ENCODE measurements at regions not wholly inside any gene's neighbourhood (a gene's known extent, or its start where the extent isn't known, plus 50 kb on each side); places are given as distances from the start of the nearest gene placed in this dataset.
"Not testable (repeated sequence)": the region's sequence is repeated elsewhere in the genome, so short reads cannot be mapped to it uniquely, and the experiment has no call there.

DNA sequence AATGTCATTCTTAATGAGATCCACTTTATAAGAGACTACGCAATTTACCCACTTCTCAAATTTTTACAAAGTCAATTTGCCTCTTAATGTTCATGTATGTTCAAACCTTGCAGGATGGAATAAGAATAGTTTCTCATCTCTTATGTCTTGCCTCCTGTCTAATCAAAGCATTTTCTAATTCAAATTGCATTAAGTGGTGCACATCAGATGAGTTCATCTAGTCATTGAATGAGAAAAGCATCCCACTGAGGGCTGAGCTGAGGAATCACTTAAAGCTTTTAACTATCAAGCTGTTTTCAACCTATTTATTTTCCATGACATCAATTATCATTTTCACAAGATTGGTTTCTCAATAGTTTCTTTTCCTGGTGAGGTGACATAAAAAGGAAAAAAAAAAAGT, 1964.0 kb downstream of the PCDH7 start:
- DNase-seq (ENCODE audit: low read depth, low spot score), result peak; percentile 20

GRCh38 chr4:32686123-32686522, 1966.0 kb downstream of the PCDH7 start:
- no peak for DNase-seq (ENCODE audit: low read depth, low spot score)

GRCh38 chr4:32689518-32689917, 1969.3 kb downstream of the PCDH7 start:
- no peak for DNase-seq (ENCODE audit: low read depth, low spot score)

GRCh38 chr4:32697281-32697814, 1977.2 kb downstream of the PCDH7 start:
- DNase-seq (ENCODE audit: low read depth, low spot score), result no peak

- DNase-seq (ENCODE audit: low read depth, low spot score), result no peak
Observed at GRCh38 chr4:32700838-32701237, 1980.7 kb downstream of the PCDH7 start.

GRCh38 chr4:32706893-32707292, 1986.7 kb downstream of the PCDH7 start:
- no peak for DNase-seq (ENCODE audit: low read depth, low spot score)

DNA sequence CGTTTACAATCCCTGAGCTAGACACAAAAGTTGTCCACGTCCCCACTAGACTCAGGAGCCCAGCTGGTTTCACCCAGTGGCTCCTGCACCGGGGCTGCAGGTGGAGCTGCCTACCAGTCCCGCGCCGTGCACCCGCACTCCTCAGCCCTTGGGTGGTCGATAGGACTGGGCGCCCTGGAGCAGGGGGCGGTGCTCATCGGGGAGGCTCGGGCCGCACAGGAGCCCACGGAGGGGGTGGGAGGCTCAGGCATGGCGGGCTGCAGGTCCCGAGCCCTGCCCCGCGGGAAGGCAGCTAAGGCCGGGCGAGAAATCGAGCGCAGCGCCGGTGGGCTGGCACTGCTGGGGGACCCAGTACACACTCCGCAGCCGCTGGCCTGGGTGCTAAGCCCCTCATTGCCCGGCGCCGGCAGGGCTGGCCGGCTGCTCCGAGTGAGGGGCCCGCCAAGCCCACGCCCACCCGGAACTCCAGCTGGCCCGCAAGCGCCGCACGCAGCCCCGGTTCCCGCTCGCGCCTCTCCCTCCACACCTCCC, 1996.0 kb downstream of the PCDH7 start:
- not testable (repeated sequence) for DNase-seq (ENCODE audit: low read depth, low spot score)

DNA sequence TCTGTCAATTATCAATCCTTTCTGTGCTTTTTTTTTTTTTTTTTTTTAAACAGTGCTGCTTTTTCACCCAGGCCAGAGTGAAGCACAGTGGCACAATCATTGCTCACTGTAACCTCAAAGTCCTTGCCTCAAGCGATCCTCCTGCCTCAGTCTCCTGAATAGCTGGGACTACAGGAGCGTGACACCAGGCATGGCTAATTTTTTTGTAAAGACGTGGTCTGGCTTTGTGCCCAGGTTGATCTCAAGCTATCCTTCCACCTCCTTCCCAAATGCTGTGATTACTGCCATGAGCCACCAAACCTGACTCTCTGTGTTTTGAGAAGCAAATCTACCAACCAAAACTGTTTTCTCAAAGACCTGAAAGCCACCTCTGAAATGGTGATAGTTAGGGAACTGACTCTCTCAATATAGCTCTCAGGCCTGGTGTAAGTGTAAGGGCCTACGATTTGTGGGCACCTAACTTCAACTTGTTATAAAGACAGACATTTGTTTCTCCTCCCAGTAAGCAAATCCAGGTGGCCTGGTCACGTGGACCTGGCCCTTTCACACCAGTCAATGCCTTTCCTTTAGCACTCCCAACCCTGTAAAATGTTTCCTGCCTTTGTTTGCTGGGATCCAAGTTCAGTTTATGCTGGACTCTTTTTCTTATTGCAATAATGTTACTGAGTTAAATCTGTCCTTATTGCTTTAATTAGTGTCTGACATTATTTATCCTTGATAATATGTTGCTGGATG, 2015.9 kb downstream of the PCDH7 start:
- DNase-seq (ENCODE audit: low read depth, low spot score), result no peak

DNA sequence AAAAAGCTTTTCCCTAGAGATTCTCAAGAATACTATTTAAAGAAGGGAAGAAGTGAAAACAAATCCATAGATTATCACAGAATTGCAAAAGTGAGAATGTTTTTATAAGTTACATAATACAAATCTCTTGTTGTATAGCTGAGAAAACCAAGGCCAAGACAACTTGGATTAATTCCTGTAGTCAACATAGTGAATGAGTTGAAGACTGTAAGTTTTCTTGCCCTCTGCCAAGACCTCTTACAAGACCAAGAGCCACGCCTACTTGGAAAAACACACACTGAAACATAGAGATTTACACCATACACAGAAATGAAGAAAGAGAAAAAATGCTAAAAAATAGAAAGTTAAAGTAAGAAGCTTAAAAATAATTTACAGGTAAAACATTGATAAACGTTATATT, 2024.0 kb downstream of the PCDH7 start:
- DNase-seq (ENCODE audit: low read depth, low spot score), result no peak

DNA sequence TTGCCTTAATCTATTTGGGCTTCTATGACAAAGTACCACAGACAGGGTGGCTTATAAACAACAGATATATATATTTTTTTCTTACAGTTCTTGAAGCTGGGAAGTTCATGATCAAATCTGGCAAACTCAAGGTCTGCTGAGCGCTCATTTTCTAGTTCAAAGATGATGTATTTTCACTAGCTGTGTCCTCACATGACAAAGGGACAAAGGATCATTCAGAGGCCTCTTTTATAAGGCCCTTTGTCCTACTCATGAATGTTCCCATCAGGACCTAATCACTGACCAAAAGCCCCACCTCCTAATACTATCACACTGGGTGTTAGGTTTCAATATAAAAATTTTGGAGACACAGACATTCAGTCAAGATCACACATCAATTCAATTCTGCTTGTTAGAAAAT, 2025.2 kb downstream of the PCDH7 start:
- no peak for DNase-seq (ENCODE audit: low read depth, low spot score)

DNA sequence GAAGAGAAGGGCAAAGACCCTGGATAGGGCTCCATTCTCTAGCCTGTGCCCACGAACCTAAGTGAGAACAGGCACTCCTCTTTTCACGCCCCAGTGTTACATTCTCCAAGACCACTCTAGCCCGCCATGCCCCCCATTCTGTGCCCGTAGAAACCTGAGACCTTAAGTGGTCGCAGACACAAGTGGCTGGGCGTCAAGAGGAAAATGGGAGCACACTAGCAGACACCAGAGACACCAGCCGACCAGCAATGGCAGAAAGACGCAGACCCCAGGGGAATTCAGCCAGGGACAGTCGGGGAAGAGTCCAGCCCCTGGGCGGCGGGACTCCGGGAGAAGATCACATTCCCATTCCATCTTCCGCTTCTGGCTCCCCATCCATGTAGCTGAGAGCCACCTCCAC, 2027.9 kb downstream of the PCDH7 start:
- DNase-seq (ENCODE audit: low read depth, low spot score), result no peak

GRCh38 chr4:32748498-32748897, 2028.3 kb downstream of the PCDH7 start:
- peak; percentile 0 for DNase-seq (ENCODE audit: low read depth, low spot score)

- no peak for DNase-seq (ENCODE audit: low read depth, low spot score)
Observed at GRCh38 chr4:32752962-32753361, 2032.8 kb downstream of the PCDH7 start.

DNA sequence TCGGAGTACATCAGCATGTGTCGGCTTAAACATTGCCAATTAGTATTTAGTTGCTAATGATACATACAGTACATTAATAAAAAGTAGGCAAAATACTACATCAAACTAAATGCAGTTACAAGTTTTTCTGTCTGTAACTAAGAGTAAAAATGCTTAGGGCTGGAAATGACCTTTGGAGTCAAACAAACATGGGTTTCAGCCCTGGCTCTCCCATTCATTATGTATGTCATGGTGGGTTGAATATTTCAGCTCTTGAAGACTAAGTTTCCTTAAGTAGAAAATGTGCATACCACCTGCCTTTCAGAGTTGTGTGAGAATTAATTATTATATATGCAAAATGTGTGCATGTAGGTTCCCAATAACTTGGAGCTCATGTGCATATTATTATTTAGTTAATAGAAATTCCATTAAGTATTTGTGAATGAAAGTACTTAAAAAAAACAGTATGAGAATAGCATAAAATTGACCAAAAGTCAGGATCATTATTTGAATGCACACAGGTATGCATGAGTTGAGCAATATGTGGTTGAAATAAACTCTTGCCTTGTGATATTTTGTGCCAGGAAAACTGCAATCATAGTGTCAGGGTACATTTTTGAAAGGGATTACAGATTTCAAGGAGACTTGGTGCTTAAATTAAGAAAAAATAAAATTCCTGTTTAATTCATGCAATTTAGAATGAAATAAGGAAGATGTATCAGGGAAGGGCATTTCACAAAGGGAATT, 2048.7 kb downstream of the PCDH7 start:
- DNase-seq (ENCODE audit: low read depth, low spot score), result no peak

DNA sequence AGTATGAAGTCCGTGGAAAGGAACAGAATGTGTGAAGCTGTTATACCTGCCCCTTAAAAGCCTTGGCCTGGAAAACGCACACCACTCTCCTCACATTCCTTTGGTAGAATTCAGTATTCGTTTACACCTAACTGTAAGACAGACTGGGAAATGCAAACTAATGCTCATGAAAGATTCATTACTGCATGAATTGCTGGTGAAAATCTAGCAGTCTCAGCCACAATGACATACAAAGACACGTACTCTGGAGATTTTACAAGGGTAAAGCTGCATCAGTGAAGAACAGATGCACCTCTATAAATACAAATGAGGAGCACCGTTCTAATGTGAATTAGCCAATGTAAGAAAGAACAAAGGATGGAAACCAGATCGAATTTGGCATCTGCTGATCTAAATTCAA, 2051.3 kb downstream of the PCDH7 start:
- DNase-seq (ENCODE audit: low read depth, low spot score), result no peak

DNA sequence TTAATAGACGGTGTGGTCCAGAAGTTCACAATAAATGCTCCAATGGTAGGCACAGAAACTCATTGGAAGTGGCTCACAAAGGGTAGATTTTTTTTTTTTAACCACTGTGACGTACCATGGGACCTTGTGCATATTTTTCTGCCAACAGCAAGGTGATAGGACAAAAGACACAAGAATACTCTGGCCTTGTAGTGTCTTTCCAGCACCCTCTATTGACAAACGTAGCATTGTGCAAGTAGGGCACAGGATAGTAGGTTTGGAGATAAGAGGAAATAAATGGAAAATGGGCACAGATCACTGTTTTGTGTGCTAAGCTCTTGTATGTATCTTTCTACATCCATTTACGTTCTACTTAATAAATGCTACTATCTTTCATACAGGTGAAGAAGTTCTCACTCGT, 2054.9 kb downstream of the PCDH7 start:
- DNase-seq (ENCODE audit: low read depth, low spot score), result peak; percentile 54

DNA sequence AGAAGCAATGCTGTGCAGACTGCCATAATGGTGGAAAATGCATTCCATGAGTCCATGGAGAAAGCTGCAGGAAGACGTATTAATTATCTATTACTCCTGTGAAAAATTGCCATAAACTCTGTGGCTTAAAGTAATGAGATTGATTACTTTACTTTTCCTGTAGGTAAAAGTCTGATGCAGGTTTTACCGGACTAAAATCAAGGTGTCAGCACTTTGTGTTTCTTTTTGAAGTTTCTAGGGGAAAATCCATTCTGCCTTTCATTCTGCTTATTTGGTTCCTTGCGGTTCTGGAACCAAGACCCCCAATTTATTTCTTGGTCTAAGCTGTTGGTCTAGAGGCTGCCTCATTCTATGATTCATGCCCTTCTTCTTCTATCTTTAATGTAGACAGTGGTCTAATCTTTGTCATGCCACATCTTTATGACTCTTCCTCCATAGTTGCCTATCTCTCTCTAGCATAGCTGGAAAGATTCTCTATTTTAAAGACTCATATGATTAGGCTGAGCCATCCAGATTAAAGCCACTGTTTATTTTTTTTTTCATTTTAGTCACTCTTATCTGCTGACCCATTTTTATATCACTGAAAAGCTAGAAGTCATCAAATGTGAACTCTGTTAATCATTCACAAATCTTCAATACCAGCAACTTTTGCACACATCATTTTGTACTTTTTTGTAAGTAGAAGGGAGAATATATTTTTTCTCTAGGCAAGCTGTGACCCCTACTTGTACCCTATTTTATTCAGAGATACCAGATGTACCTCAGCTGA, 2056.4 kb downstream of the PCDH7 start:
- no peak for DNase-seq (ENCODE audit: low read depth, low spot score)

- DNase-seq (ENCODE audit: low read depth, low spot score), result no peak
Observed at GRCh38 chr4:32778025-32778424, 2057.9 kb downstream of the PCDH7 start.

GRCh38 chr4:32778938-32779337, 2058.8 kb downstream of the PCDH7 start:
- no peak for DNase-seq (ENCODE audit: low read depth, low spot score)

- DNase-seq (ENCODE audit: low read depth, low spot score), result no peak
Observed at GRCh38 chr4:32789026-32789608, 2068.9 kb downstream of the PCDH7 start.

DNA sequence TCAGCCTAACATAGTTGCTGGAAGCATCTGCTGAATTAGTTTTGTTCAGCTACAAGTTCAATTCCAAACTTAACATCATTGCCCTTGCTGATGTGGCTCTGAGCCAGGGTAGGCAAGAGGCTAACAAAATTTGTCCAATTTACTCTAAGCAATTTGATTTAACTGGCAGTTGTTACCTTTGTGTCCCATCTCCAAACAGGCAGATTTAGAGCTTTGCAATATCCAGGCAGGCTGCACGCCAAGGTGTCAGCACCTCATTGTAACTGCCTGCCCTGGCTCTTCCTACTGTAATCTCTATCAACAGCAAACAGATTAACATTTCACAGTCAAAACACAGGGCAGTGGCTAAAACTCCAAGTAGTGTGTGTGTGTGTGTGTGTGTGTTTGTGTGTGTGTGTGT, 2070.6 kb downstream of the PCDH7 start:
- DNase-seq (ENCODE audit: low read depth, low spot score), result no peak
